Cardiac muscle cell (in vitro differentiated cells and primary cell): ENCODE measurements at regions not wholly inside any gene's neighbourhood (a gene's known extent, or its start where the extent isn't known, plus 50 kb on each side); places are given as distances from the start of the nearest gene placed in this dataset.

ENCODE experiments used
- DNase-seq, 2 donors: peaks; one replicate each; pipeline versions ENCODE4 v3.0.0 to v3.0.0-alpha.2; 2010 to 2017; ENCODE audit warnings: low read depth in 1 of 2, low spot score in 1 of 2
- H3K27ac ChIP-seq: fragments of 200-600 bp; sonication (generic); 2 replicates; pipeline ENCODE4 v1.5.1; 2016
- H3K27me3 ChIP-seq: fragments of 200-600 bp; sonication (generic); 2 replicates; pipeline ENCODE4 v1.6.0; 2016; ENCODE audit warnings: control low read depth
- H3K36me3 ChIP-seq: fragments of 200-600 bp; sonication (generic); 2 replicates; pipeline ENCODE4 v1.5.1; 2016; ENCODE audit warnings: control low read depth
- H3K4me1 ChIP-seq: fragments of 200-600 bp; sonication (generic); 2 replicates; pipeline ENCODE4 v1.8.1; 2017; ENCODE audit warnings: low read depth, mild to moderate bottlenecking, mixed run types
- H3K4me3 ChIP-seq: fragments of 200-600 bp; sonication (generic); 2 replicates; pipeline ENCODE4 v1.5.1; 2016; ENCODE audit warnings: mild to moderate bottlenecking
- H3K9me3 ChIP-seq: fragments of 200-600 bp; sonication (generic); 2 replicates; pipeline ENCODE4 v1.5.1; 2017; ENCODE audit warnings: low read depth, mild to moderate bottlenecking, control low read depth
- CTCF ChIP-seq: IDR thresholded peaks from 2 replicates; pipeline ENCODE4 v1.5.1; 2012; ENCODE audit warnings: low read depth, mild to moderate bottlenecking, low read length

GRCh38 chr3:89947337-89947954 is 840.0 kb downstream of the EPHA3 start:
- TF ChIP-seq CTCF = no peak
- Histone ChIP-seq H3K27ac (no peak overlapping the region), H3K27me3 (no peaks in the 10 kb centered on the region), H3K4me1 (no peaks in the 10 kb centered on the region), H3K9me3 (no peaks in the 10 kb centered on the region), H3K4me3 (no peak overlapping the region), H3K36me3 (no peaks in the 10 kb centered on the region)
- peak in 1 of 2 donors; percentile 4 for DNase-seq

- no peak for DNase-seq
- TF ChIP-seq CTCF = no peak
- H3K4me3 ChIP-seq = no peak overlapping the region
- no peaks in the 10 kb centered on the region for H3K36me3 ChIP-seq
- H3K27me3 ChIP-seq = no peaks in the 10 kb centered on the region
- no peak overlapping the region for H3K27ac ChIP-seq
- H3K4me1 ChIP-seq = no peaks in the 10 kb centered on the region
- no peaks in the 10 kb centered on the region for H3K9me3 ChIP-seq
Observed at GRCh38 chr3:89948008-89948407, 840.6 kb downstream of the EPHA3 start.

GRCh38 chr3:89950772-89951171 is 843.4 kb downstream of the EPHA3 start:
- no peak overlapping the region for H3K27ac ChIP-seq
- no peaks in the 10 kb centered on the region for H3K4me1 ChIP-seq
- DNase-seq = no peak
- no peaks in the 10 kb centered on the region for H3K9me3 ChIP-seq
- H3K4me3 ChIP-seq = no peak overlapping the region
- no peak for TF ChIP-seq CTCF
- no peaks in the 10 kb centered on the region for H3K27me3 ChIP-seq
- H3K36me3 ChIP-seq = no peaks in the 10 kb centered on the region

GRCh38 chr3:89954137-89954536 is 846.7 kb downstream of the EPHA3 start:
- Histone ChIP-seq H3K9me3 (no peaks in the 10 kb centered on the region), H3K27me3 (no peaks in the 10 kb centered on the region), H3K36me3 (no peaks in the 10 kb centered on the region), H3K4me1 (no peaks in the 10 kb centered on the region), H3K4me3 (no peak overlapping the region), H3K27ac (no peak overlapping the region)
- DNase-seq = no peak
- TF ChIP-seq CTCF = no peak

GRCh38 chr3:89955156-89955555 is 847.7 kb downstream of the EPHA3 start:
- TF ChIP-seq CTCF = no peak
- Histone ChIP-seq H3K27ac (no peak overlapping the region), H3K36me3 (no peaks in the 10 kb centered on the region), H3K4me1 (no peaks in the 10 kb centered on the region), H3K4me3 (no peak overlapping the region), H3K9me3 (no peaks in the 10 kb centered on the region), H3K27me3 (no peaks in the 10 kb centered on the region)
- DNase-seq = no peak
